RPMI7951 (cell line): ENCODE measurements at regions not wholly inside any gene's neighbourhood (a gene's known extent, or its start where the extent isn't known, plus 50 kb on each side); places are given as distances from the start of the nearest gene placed in this dataset.

Experiments
- DNase-seq: peaks from one replicate; pipeline ENCODE4 v3.0.0-alpha.2; 2012; ENCODE audit warnings: low read depth

GRCh38 chr4:57691370-57691769, 581.2 kb upstream of the IGFBP7 start:
- DNase-seq, result no peak

- no peak for DNase-seq
Measured at GRCh38 chr4:57689693-57690205, 579.6 kb upstream of the IGFBP7 start.

GRCh38 chr4:57682275-57682674, 572.1 kb upstream of the IGFBP7 start:
- DNase-seq, result no peak

- DNase-seq, result no peak
Measured at GRCh38 chr4:57679969-57680368, 569.8 kb upstream of the IGFBP7 start.

- DNase-seq, result no peak
Measured at GRCh38 chr4:57676394-57676793, 566.2 kb upstream of the IGFBP7 start.

- DNase-seq, result no peak
Measured at GRCh38 chr4:57672846-57673433, 562.8 kb upstream of the IGFBP7 start.

GRCh38 chr4:57668621-57669020, 558.4 kb upstream of the IGFBP7 start:
- no peak for DNase-seq

GRCh38 chr4:57665806-57666205, 555.6 kb upstream of the IGFBP7 start:
- DNase-seq, result no peak

- no peak for DNase-seq
Measured at GRCh38 chr4:57661517-57662090, 551.4 kb upstream of the IGFBP7 start.

- DNase-seq, result no peak
Measured at GRCh38 chr4:57658673-57659072, 548.5 kb upstream of the IGFBP7 start.

- no peak for DNase-seq
Measured at GRCh38 chr4:57658188-57658587, 548.0 kb upstream of the IGFBP7 start.

- no peak for DNase-seq
Measured at GRCh38 chr4:57655342-57655741, 545.2 kb upstream of the IGFBP7 start.

GRCh38 chr4:57652779-57653178, 542.6 kb upstream of the IGFBP7 start:
- no peak for DNase-seq

- no peak for DNase-seq
Measured at GRCh38 chr4:57640391-57641100, 530.4 kb upstream of the IGFBP7 start.

- DNase-seq, result no peak
Measured at GRCh38 chr4:57639561-57640382, 529.6 kb upstream of the IGFBP7 start.

GRCh38 chr4:57635910-57636309, 525.7 kb upstream of the IGFBP7 start:
- no peak for DNase-seq

GRCh38 chr4:57633212-57633859, 523.2 kb upstream of the IGFBP7 start:
- DNase-seq, result no peak

- DNase-seq, result no peak
Measured at GRCh38 chr4:57632564-57632963, 522.4 kb upstream of the IGFBP7 start.

GRCh38 chr4:57631147-57631546, 521.0 kb upstream of the IGFBP7 start:
- DNase-seq, result no peak

GRCh38 chr4:57628004-57628403, 517.8 kb upstream of the IGFBP7 start:
- DNase-seq, result no peak

- DNase-seq, result no peak
Measured at GRCh38 chr4:57614257-57614932, 504.2 kb upstream of the IGFBP7 start.
